H1 (cell line): ENCODE measurements at regions not wholly inside any gene's neighbourhood (a gene's known extent, or its start where the extent isn't known, plus 50 kb on each side); places are given as distances from the start of the nearest gene placed in this dataset.

Experiments used
- CBX5 ChIP-seq: fragments of 300-800, 300-1000 bp; sonication (generic); IDR thresholded peaks from 2 replicates; pipeline ENCODE4 v1.7.1; 2016; ENCODE audit warnings: antibody characterized with exemption, low read length, low read depth
- KDM4A ChIP-seq: IDR thresholded peaks from one replicate; pipeline ENCODE4 v1.7.1; 2012; ENCODE audit warnings: low read depth, mild to moderate bottlenecking, moderate library complexity, low read length, inconsistent platforms; ENCODE audit not compliant: severe bottlenecking
- KDM5A ChIP-seq: fragments of 200-600 bp; IDR thresholded peaks from 2 replicates; pipeline ENCODE4 v1.7.1; 2012; ENCODE audit warnings: mild to moderate bottlenecking, low read length, inconsistent platforms, mixed read lengths
- SIN3A ChIP-seq, 2 experiments: IDR thresholded peaks in 1 of 2; conservative IDR thresholded peaks in 1 of 2; 2 replicates each; pipeline ENCODE4 v1.6.1; 2011 to 2012; ENCODE audit warnings: low read length in 2 of 2, improper control_type of control experiment in 1 of 2, low read depth in 1 of 2, mild to moderate bottlenecking in 1 of 2
- SP2 ChIP-seq: IDR thresholded peaks from 2 replicates; pipeline ENCODE4 v1.6.1; 2012; ENCODE audit warnings: mild to moderate bottlenecking, low read length, inconsistent platforms

- TF ChIP-seq KDM5A (no peak), SIN3A (conservative IDR thresholded peaks at IDR 0.05 in 1 of 2, IDR thresholded peaks at IDR 0.05 in 1 of 2; ENCODE audit: low read depth in 1 of 2, low read length in 2 of 2) (no peak), SP2 (no peak), KDM4A (no peak), CBX5 (no peak)
- TF ChIP-seq, all 59 proteins: peak for 0
Measured at GRCh38 chr21:19950347-19950746, 1047.9 kb upstream of the NCAM2 start (continued).
